ENCODE measurements at regions not wholly inside any gene's neighbourhood (a gene's known extent, or its start where the extent isn't known, plus 50 kb on each side); places are given as distances from the start of the nearest gene placed in this dataset.
"Not testable (repeated sequence)": the region's sequence is repeated elsewhere in the genome, so short reads cannot be mapped to it uniquely, and the experiment has no call there.

DNA sequence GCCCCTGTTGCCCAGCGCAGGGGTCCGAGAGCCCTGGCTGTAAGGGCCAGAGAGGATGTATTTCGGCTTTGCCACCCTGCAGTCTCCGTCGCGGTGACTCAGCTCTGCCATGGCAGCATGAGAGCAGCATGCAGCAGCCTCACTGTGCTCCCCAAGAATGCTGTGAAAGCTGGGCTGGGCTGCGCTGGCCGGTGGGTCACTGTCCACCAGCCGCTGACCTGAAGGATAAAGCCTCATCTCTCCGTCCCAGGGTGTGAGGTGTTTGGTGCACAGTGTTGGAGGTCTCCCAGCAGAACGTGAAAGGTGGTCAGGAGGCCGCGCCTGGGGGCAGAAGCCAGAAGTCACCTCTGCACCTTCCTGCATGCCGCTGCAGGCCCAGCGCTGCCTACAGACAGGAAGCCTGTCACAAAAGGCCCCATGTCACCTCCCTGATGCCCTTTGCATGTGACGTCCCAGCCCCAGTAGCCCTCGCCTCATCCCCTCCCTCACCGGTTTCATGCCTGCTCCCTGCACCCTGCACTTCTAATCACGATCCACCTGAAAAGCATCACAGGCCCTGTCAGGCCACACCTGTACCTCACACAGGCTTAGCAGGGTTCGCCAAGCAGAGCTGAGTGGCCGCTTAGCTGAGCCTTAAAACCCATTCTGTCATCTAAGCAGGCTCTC, 342.1 kb downstream of the EIPR1 start:
- Histone ChIP-seq H3K36me3 (ENCODE audit: low read length) (no peaks in the 10 kb centered on the region), H3K9ac (ENCODE audit: low read length) (no peak overlapping the region), H3K9me2 (replicated peaks; ENCODE audit: insufficient read depth, low read length) (no peaks in the 10 kb centered on the region), H3K4me3 (ENCODE audit: insufficient read depth, low read length, poor library complexity, severe bottlenecking) (no peak overlapping the region), H3K9me3 (ENCODE audit: insufficient read depth, low read length) (no peaks in the 10 kb centered on the region), H3K79me2 (ENCODE audit: insufficient read depth, low read length) (no peaks in the 10 kb centered on the region), H3K4me2 (ENCODE audit: low read depth, low read length, poor library complexity, severe bottlenecking) (no peak overlapping the region), H2AFZ (ENCODE audit: low read depth, low read length, severe bottlenecking) (no peak overlapping the region), H3F3A (ENCODE audit: insufficient read depth) (no peaks in the 10 kb centered on the region), H3K27me3 (ENCODE audit: low read length) (no peaks in the 10 kb centered on the region), H3K27ac (ENCODE audit: low read depth, low read length) (no peak overlapping the region), H4K20me1 (ENCODE audit: low read depth, low read length) (no peaks in the 10 kb centered on the region)
- no peak for TF ChIP-seq EZH2phosphoT487 (conservative IDR thresholded peaks at IDR 0.05; ENCODE audit: low read length)

- Histone ChIP-seq H3K27ac (ENCODE audit: low read depth, low read length) (no peak overlapping the region), H3K4me3 (ENCODE audit: insufficient read depth, low read length, poor library complexity, severe bottlenecking) (no peak overlapping the region), H3F3A (ENCODE audit: insufficient read depth) (no peaks in the 10 kb centered on the region), H3K9me3 (ENCODE audit: insufficient read depth, low read length) (no peaks in the 10 kb centered on the region), H3K9me2 (replicated peaks; ENCODE audit: insufficient read depth, low read length) (no peaks in the 10 kb centered on the region), H2AFZ (ENCODE audit: low read depth, low read length, severe bottlenecking) (no peak overlapping the region), H3K36me3 (ENCODE audit: low read length) (no peaks in the 10 kb centered on the region), H3K9ac (ENCODE audit: low read length) (no peak overlapping the region), H3K27me3 (ENCODE audit: low read length) (no peaks in the 10 kb centered on the region), H3K4me2 (ENCODE audit: low read depth, low read length, poor library complexity, severe bottlenecking) (no peak overlapping the region), H3K79me2 (ENCODE audit: insufficient read depth, low read length) (no peaks in the 10 kb centered on the region), H4K20me1 (ENCODE audit: low read depth, low read length) (no peaks in the 10 kb centered on the region)
- TF ChIP-seq EZH2phosphoT487 (conservative IDR thresholded peaks at IDR 0.05; ENCODE audit: low read length) (no peak), CTCF (IDR thresholded peaks at IDR 0.05; ENCODE audit: insufficient read depth, low read length, poor library complexity, severe bottlenecking) (no peak)
Measured at GRCh38 chr2:3034856-3035255, 342.8 kb downstream of the EIPR1 start.

GRCh38 chr2:3034396-3034795, 343.2 kb downstream of the EIPR1 start:
- Histone ChIP-seq H3K4me3 (ENCODE audit: insufficient read depth, low read length, poor library complexity, severe bottlenecking) (no peak overlapping the region), H3K4me2 (ENCODE audit: low read depth, low read length, poor library complexity, severe bottlenecking) (no peak overlapping the region), H3K9me3 (ENCODE audit: insufficient read depth, low read length) (no peaks in the 10 kb centered on the region), H2AFZ (ENCODE audit: low read depth, low read length, severe bottlenecking) (no peak overlapping the region), H3K9me2 (replicated peaks; ENCODE audit: insufficient read depth, low read length) (no peaks in the 10 kb centered on the region), H4K20me1 (ENCODE audit: low read depth, low read length) (no peaks in the 10 kb centered on the region), H3K36me3 (ENCODE audit: low read length) (no peaks in the 10 kb centered on the region), H3K79me2 (ENCODE audit: insufficient read depth, low read length) (no peaks in the 10 kb centered on the region), H3F3A (ENCODE audit: insufficient read depth) (no peaks in the 10 kb centered on the region), H3K27ac (ENCODE audit: low read depth, low read length) (no peak overlapping the region), H3K9ac (ENCODE audit: low read length) (no peak overlapping the region), H3K27me3 (ENCODE audit: low read length) (no peaks in the 10 kb centered on the region)
- TF ChIP-seq EZH2phosphoT487 (conservative IDR thresholded peaks at IDR 0.05; ENCODE audit: low read length): no peak
- no peak for TF ChIP-seq CTCF (IDR thresholded peaks at IDR 0.05; ENCODE audit: insufficient read depth, low read length, poor library complexity, severe bottlenecking)

DNA sequence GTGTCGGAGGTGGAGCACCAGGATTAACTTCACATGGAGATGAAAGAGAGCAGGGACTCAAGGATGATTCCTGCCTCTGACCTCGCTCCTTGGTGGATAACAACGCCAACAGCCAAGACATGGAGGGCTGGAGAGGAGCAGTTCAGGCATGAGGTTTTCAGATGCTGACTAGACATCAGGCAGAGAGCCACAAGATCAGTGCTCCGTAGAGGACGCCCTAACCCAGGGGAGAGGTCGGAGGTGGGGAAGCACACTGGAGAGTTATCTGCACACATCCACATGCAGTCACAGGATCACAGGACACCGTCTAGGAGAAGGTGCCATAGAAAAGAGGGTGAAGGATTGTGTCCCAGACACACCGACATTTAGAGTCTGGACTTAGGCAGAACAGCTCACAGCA, 344.3 kb downstream of the EIPR1 start:
- no peaks in the 10 kb centered on the region for H4K20me1 ChIP-seq (ENCODE audit: low read depth, low read length)
- H3K27me3 ChIP-seq (ENCODE audit: low read length): no peaks in the 10 kb centered on the region
- no peak overlapping the region for H3K4me2 ChIP-seq (ENCODE audit: low read depth, low read length, poor library complexity, severe bottlenecking)

DNA sequence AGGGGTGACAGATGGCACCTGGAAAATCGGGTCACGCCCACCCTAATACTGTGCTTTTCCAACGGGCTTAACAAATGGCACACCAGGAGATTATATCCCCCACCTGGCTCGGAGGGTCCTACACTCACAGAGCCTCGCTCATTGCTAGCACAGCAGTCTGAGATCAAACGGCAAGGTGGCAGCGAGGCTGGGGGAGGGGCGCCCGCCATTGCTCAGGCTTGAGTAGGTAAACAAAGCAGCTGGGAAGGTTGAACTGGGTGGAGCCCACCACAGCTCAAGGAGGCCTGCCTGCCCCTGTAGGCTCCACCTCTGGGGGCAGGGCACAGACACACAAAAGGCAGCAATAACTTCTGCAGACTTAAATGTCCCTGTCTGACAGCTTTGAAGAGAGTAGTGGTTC, 346.8 kb downstream of the EIPR1 start:
- not testable (repeated sequence) for H3K79me2 ChIP-seq (ENCODE audit: insufficient read depth, low read length); H3F3A ChIP-seq (ENCODE audit: insufficient read depth); H2AFZ ChIP-seq (ENCODE audit: low read depth, low read length, severe bottlenecking); H3K9ac ChIP-seq (ENCODE audit: low read length); H3K27me3 ChIP-seq (ENCODE audit: low read length); H3K9me3 ChIP-seq (ENCODE audit: insufficient read depth, low read length); H3K9me2 ChIP-seq (replicated peaks; ENCODE audit: insufficient read depth, low read length); H3K4me3 ChIP-seq (ENCODE audit: insufficient read depth, low read length, poor library complexity, severe bottlenecking); H3K36me3 ChIP-seq (ENCODE audit: low read length); H3K4me2 ChIP-seq (ENCODE audit: low read depth, low read length, poor library complexity, severe bottlenecking); H4K20me1 ChIP-seq (ENCODE audit: low read depth, low read length); H3K27ac ChIP-seq (ENCODE audit: low read depth, low read length)

More for the DNA sequence above, 344.3 kb downstream of the EIPR1 start:
- Histone ChIP-seq H3K9me3 (ENCODE audit: insufficient read depth, low read length) (no peaks in the 10 kb centered on the region), H2AFZ (ENCODE audit: low read depth, low read length, severe bottlenecking) (no peak overlapping the region), H3F3A (ENCODE audit: insufficient read depth) (no peaks in the 10 kb centered on the region), H3K9ac (ENCODE audit: low read length) (no peak overlapping the region), H3K36me3 (ENCODE audit: low read length) (no peaks in the 10 kb centered on the region), H3K9me2 (replicated peaks; ENCODE audit: insufficient read depth, low read length) (no peaks in the 10 kb centered on the region), H3K79me2 (ENCODE audit: insufficient read depth, low read length) (no peaks in the 10 kb centered on the region), H3K4me3 (ENCODE audit: insufficient read depth, low read length, poor library complexity, severe bottlenecking) (no peak overlapping the region), H3K27ac (ENCODE audit: low read depth, low read length) (no peak overlapping the region)
- TF ChIP-seq EZH2phosphoT487 (conservative IDR thresholded peaks at IDR 0.05; ENCODE audit: low read length) (no peak), CTCF (IDR thresholded peaks at IDR 0.05; ENCODE audit: insufficient read depth, low read length, poor library complexity, severe bottlenecking) (no peak)

All from SU-DHL-6 (cell line).